ENCODE measurements at regions not wholly inside any gene's neighbourhood (a gene's known extent, or its start where the extent isn't known, plus 50 kb on each side); places are given as distances from the start of the nearest gene placed in this dataset.

GRCh38 chr15:36252146-36252711, 327.2 kb upstream of the CDIN1 start:
- Histone ChIP-seq H3K4me1 (no peaks in the 10 kb centered on the region), H3K36me3 (no peaks in the 10 kb centered on the region), H3K27me3 (no peaks in the 10 kb centered on the region), H3K4me3 (no peak overlapping the region), H3K27ac (no peak overlapping the region), H3K9me3 (no peaks in the 10 kb centered on the region)
- no peak for ATAC-seq
- TF ChIP-seq POLR2AphosphoS5 (IDR thresholded peaks at IDR 0.05) (no peak), POLR2A (IDR thresholded peaks at IDR 0.05) (no peak), CTCF (IDR thresholded peaks at IDR 0.05) (no peak), EP300 (IDR thresholded peaks at IDR 0.05) (no peak)
- WGBS, 2 donors (ENCODE audit: low coverage in 1 of 2) = 73 to 79% methylated on average over 4 to 10 of the region's 10 CpGs

GRCh38 chr15:36254426-36254825, 325.0 kb upstream of the CDIN1 start:
- no peak for ATAC-seq
- no peaks in the 10 kb centered on the region for H3K27me3 ChIP-seq

GRCh38 chr15:36256404-36256807, 323.0 kb upstream of the CDIN1 start:
- WGBS, 2 donors (ENCODE audit: low coverage in 1 of 2) = 85% methylated on average over 1 of the region's 1 CpG; no CpG with 5 or more reads in 1 of the 2 donors
- no peak for ATAC-seq

More at GRCh38 chr15:36254426-36254825, 325.0 kb upstream of the CDIN1 start:
- Histone ChIP-seq H3K36me3 (no peaks in the 10 kb centered on the region), H3K27ac (no peak overlapping the region), H3K4me3 (no peak overlapping the region), H3K9me3 (no peaks in the 10 kb centered on the region), H3K4me1 (no peaks in the 10 kb centered on the region)
- TF ChIP-seq CTCF (IDR thresholded peaks at IDR 0.05) = no peak
- no peak for TF ChIP-seq POLR2AphosphoS5 (IDR thresholded peaks at IDR 0.05)
- no peak for TF ChIP-seq POLR2A (IDR thresholded peaks at IDR 0.05)
- no peak for TF ChIP-seq EP300 (IDR thresholded peaks at IDR 0.05)

GRCh38 chr15:36263666-36264065, 315.8 kb upstream of the CDIN1 start:
- Histone ChIP-seq H3K4me1 (no peaks in the 10 kb centered on the region), H3K4me3 (no peak overlapping the region), H3K36me3 (no peaks in the 10 kb centered on the region), H3K9me3 (no peaks in the 10 kb centered on the region), H3K27me3 (no peaks in the 10 kb centered on the region), H3K27ac (no peak overlapping the region)
- TF ChIP-seq POLR2AphosphoS5 (IDR thresholded peaks at IDR 0.05) (no peak), EP300 (IDR thresholded peaks at IDR 0.05) (no peak), POLR2A (IDR thresholded peaks at IDR 0.05) (no peak), CTCF (IDR thresholded peaks at IDR 0.05) (no peak)
- ATAC-seq = no peak
- WGBS, 2 donors (ENCODE audit: low coverage in 1 of 2) = 51 to 59% methylated on average over 2 of the region's 2 CpGs

More at GRCh38 chr15:36256404-36256807, 323.0 kb upstream of the CDIN1 start:
- no peaks in the 10 kb centered on the region for H3K9me3 ChIP-seq
- TF ChIP-seq POLR2A (IDR thresholded peaks at IDR 0.05) = no peak
- no peak for TF ChIP-seq POLR2AphosphoS5 (IDR thresholded peaks at IDR 0.05)
- TF ChIP-seq CTCF (IDR thresholded peaks at IDR 0.05) = no peak
- no peak for TF ChIP-seq EP300 (IDR thresholded peaks at IDR 0.05)
- no peak overlapping the region for H3K4me3 ChIP-seq
- H3K4me1 ChIP-seq = no peaks in the 10 kb centered on the region
- no peak overlapping the region for H3K27ac ChIP-seq
- H3K27me3 ChIP-seq = no peaks in the 10 kb centered on the region
- H3K36me3 ChIP-seq = no peaks in the 10 kb centered on the region

- Histone ChIP-seq H3K36me3 (no peaks in the 10 kb centered on the region), H3K9me3 (no peaks in the 10 kb centered on the region), H3K27me3 (no peaks in the 10 kb centered on the region), H3K27ac (no peak overlapping the region), H3K4me1 (no peaks in the 10 kb centered on the region), H3K4me3 (no peak overlapping the region)
- TF ChIP-seq EP300 (IDR thresholded peaks at IDR 0.05) (no peak), POLR2A (IDR thresholded peaks at IDR 0.05) (no peak), POLR2AphosphoS5 (IDR thresholded peaks at IDR 0.05) (no peak), CTCF (IDR thresholded peaks at IDR 0.05) (no peak)
- no peak for ATAC-seq
- 77 to 80% methylated on average over 1 of the region's 1 CpG for WGBS, 2 donors (ENCODE audit: low coverage in 1 of 2)
Measured at GRCh38 chr15:36265422-36265821, 314.0 kb upstream of the CDIN1 start.

Data from gastroesophageal sphincter (tissue), 4 donors.